ENCODE measurements at regions not wholly inside any gene's neighbourhood (a gene's known extent, or its start where the extent isn't known, plus 50 kb on each side); places are given as distances from the start of the nearest gene placed in this dataset.

GRCh38 chr12:92629349-92630065, 73.3 kb upstream of the PLEKHG7 start:
- no peaks in the 10 kb centered on the region for H3K4me1 Mint-ChIP-seq (ENCODE audit: low read depth, unreplicated experiment)
- H3K9me3 Mint-ChIP-seq (ENCODE audit: unreplicated experiment) = no peaks in the 10 kb centered on the region
- no peak overlapping the region for H3K4me3 Mint-ChIP-seq (ENCODE audit: unreplicated experiment)
- DNase-seq = no peak
- H3K27me3 Mint-ChIP-seq (ENCODE audit: unreplicated experiment) = no peaks in the 10 kb centered on the region
- no peaks in the 10 kb centered on the region for H3K36me3 Mint-ChIP-seq (ENCODE audit: unreplicated experiment)
- H3K27ac Mint-ChIP-seq (ENCODE audit: unreplicated experiment) = no peak overlapping the region
- no peak for TF ChIP-seq CTCF (IDR thresholded peaks at IDR 0.05; ENCODE audit: partially characterized antibody, unreplicated experiment)

GRCh38 chr12:92628476-92628875, 74.3 kb upstream of the PLEKHG7 start:
- Mint-ChIP-seq H3K27me3 (ENCODE audit: unreplicated experiment) (no peaks in the 10 kb centered on the region), H3K4me1 (ENCODE audit: low read depth, unreplicated experiment) (no peaks in the 10 kb centered on the region), H3K9me3 (ENCODE audit: unreplicated experiment) (no peaks in the 10 kb centered on the region), H3K4me3 (ENCODE audit: unreplicated experiment) (no peak overlapping the region), H3K27ac (ENCODE audit: unreplicated experiment) (no peak overlapping the region), H3K36me3 (ENCODE audit: unreplicated experiment) (no peaks in the 10 kb centered on the region)
- TF ChIP-seq CTCF (IDR thresholded peaks at IDR 0.05; ENCODE audit: partially characterized antibody, unreplicated experiment) = no peak
- DNase-seq = no peak

GRCh38 chr12:92627511-92627910, 75.3 kb upstream of the PLEKHG7 start:
- TF ChIP-seq CTCF (IDR thresholded peaks at IDR 0.05; ENCODE audit: partially characterized antibody, unreplicated experiment) = no peak
- no peaks in the 10 kb centered on the region for H3K36me3 Mint-ChIP-seq (ENCODE audit: unreplicated experiment)
- H3K9me3 Mint-ChIP-seq (ENCODE audit: unreplicated experiment) = no peaks in the 10 kb centered on the region
- H3K4me1 Mint-ChIP-seq (ENCODE audit: low read depth, unreplicated experiment) = no peaks in the 10 kb centered on the region
- H3K4me3 Mint-ChIP-seq (ENCODE audit: unreplicated experiment) = no peak overlapping the region
- H3K27ac Mint-ChIP-seq (ENCODE audit: unreplicated experiment) = no peak overlapping the region
- no peak for DNase-seq
- H3K27me3 Mint-ChIP-seq (ENCODE audit: unreplicated experiment) = no peaks in the 10 kb centered on the region

- no peak overlapping the region for H3K4me3 Mint-ChIP-seq (ENCODE audit: unreplicated experiment)
- H3K27me3 Mint-ChIP-seq (ENCODE audit: unreplicated experiment) = no peaks in the 10 kb centered on the region
- H3K9me3 Mint-ChIP-seq (ENCODE audit: unreplicated experiment) = no peaks in the 10 kb centered on the region
- H3K36me3 Mint-ChIP-seq (ENCODE audit: unreplicated experiment) = no peaks in the 10 kb centered on the region
- H3K4me1 Mint-ChIP-seq (ENCODE audit: low read depth, unreplicated experiment) = no peaks in the 10 kb centered on the region
- no peak for TF ChIP-seq CTCF (IDR thresholded peaks at IDR 0.05; ENCODE audit: partially characterized antibody, unreplicated experiment)
- no peak for DNase-seq
- no peak overlapping the region for H3K27ac Mint-ChIP-seq (ENCODE audit: unreplicated experiment)
Observed at GRCh38 chr12:92625639-92626310, 77.0 kb upstream of the PLEKHG7 start.

- no peak for DNase-seq
- no peak for TF ChIP-seq CTCF (IDR thresholded peaks at IDR 0.05; ENCODE audit: partially characterized antibody, unreplicated experiment)
- H3K27me3 Mint-ChIP-seq (ENCODE audit: unreplicated experiment) = no peaks in the 10 kb centered on the region
- H3K27ac Mint-ChIP-seq (ENCODE audit: unreplicated experiment) = no peak overlapping the region
- H3K9me3 Mint-ChIP-seq (ENCODE audit: unreplicated experiment) = no peaks in the 10 kb centered on the region
- H3K36me3 Mint-ChIP-seq (ENCODE audit: unreplicated experiment) = no peaks in the 10 kb centered on the region
- no peaks in the 10 kb centered on the region for H3K4me1 Mint-ChIP-seq (ENCODE audit: low read depth, unreplicated experiment)
- no peak overlapping the region for H3K4me3 Mint-ChIP-seq (ENCODE audit: unreplicated experiment)
Observed at GRCh38 chr12:92624236-92624635, 78.6 kb upstream of the PLEKHG7 start.
